ENCODE measurements at regions not wholly inside any gene's neighbourhood (a gene's known extent, or its start where the extent isn't known, plus 50 kb on each side); places are given as distances from the start of the nearest gene placed in this dataset.

DNA sequence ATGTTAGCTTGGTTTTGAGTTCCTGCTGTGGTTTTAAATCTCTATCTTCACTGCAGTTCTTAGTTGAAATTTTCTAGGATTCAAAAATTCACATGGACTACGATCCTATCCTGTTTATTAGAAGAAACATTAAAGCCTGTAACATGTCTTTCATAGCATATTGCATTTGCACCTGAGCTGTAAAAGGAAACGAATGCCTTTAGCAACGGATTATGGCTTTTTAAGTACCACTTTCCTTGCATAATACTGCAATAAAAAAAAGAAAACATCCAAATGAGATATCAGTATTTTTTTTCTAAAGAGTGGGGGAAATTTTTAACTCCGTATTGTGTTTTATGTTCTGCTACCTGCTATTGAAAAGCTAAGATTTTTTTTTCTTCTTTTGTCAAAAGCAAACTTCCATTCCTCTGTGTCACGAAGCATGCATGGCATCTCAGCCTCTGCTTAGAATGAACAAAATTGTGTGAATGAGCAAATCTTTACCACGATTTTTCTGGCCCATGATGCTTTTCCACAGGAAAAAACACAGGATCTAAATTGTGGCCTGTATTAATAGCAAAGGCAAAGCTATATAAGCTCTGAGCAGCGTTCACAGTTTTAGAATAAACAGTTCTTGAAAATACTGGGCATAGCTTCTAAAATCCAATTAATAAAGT is 110.0 kb upstream of the CDIN1 start:
- no peak for DNase-seq (ENCODE audit: low read depth)

DNA sequence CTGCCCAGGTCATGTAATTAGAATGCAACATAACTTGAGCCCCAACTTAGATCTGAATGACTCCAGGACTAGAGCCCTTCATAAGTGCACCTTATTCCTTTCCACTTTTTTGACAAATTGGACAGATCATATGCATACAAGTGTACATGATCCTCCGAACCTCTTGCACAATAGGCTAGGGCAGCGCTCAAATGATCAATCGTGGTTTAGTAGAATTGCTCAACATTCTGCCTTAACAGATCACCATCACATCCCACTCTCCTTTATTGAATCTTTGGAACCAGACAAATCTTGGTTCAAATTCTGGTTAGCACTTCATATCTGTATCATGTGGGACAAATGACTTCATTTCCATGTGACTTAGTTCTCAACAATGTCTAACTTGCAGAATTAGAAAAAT is 106.8 kb upstream of the CDIN1 start:
- DNase-seq (ENCODE audit: low read depth) = no peak

- no peak for DNase-seq (ENCODE audit: low read depth)
These were observed 100.9 kb upstream of the CDIN1 start for GRCh38 chr15:36478561-36478960.

GRCh38 chr15:36479200-36479896 is 100.1 kb upstream of the CDIN1 start:
- DNase-seq (ENCODE audit: low read depth) = no peak

DNA sequence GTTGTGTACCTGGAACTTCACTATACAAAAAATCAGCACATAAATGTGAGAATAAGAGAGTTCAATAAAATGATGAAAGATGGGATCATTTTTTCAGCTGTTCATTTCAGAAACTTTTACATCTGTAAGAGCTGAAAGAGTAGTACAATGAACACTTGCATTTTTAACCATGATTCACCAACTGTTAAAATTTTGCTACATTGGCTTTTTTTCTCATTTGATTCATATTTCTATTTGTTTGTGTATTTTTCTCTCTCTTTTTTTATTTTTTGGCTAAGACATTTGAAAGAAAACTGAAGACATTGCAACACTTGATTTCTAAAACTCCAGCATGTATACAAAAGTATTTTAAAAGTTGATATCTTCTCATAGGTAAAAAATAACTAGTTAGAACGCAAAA is 98.3 kb upstream of the CDIN1 start:
- no peak for DNase-seq (ENCODE audit: low read depth)

DNA sequence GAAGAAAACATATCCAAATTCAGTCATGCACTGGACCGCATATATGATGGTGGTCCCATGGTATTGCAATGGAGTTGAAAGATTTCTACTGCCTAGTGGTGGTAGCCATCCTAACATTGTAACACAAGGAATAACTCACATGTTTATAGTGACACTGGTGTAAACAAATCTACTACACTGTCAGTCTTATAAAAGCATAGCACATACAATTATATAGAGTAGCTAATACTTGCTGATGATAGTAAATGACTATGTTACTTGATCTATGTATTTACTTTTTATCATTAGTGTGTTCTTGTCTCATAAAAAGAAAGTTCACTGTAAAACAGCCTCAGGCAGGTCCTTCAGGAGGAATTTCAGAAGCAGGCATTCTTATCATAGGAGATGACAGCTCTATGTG is 96.0 kb upstream of the CDIN1 start:
- DNase-seq (ENCODE audit: low read depth) = no peak

GRCh38 chr15:36484038-36484778 is 95.2 kb upstream of the CDIN1 start:
- DNase-seq (ENCODE audit: low read depth) = no peak

- DNase-seq (ENCODE audit: low read depth) = no peak
These were observed 87.5 kb upstream of the CDIN1 start for GRCh38 chr15:36491912-36492311.

DNA sequence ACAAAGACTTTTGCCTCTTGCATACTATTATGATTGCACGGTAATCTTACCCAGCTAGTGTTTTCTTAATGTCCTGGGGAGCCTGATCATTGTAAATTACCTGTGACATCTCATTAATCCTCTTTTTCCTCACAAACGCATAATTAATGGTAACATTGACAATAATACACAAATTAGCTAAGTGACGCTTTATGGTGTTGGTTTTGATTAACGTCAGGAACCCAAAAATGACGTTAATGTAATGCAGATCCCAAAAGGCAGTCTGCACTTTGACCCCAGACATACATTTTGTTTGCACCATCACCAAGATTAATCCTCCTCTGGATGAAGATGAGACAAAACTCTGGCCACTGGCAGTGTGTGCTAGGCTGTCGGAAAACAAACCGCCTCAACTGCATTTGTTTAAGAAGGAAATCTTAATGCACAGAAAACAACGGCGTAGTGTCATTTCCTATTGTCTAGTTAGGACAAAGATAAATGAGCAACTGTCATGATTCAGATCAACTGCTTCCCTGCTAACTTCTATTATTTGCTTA is 83.9 kb upstream of the CDIN1 start:
- no peak for DNase-seq (ENCODE audit: low read depth)

- DNase-seq (ENCODE audit: low read depth) = no peak
These were observed 81.5 kb upstream of the CDIN1 start for GRCh38 chr15:36497901-36498300.

- no peak for DNase-seq (ENCODE audit: low read depth)
These were observed 81.0 kb upstream of the CDIN1 start for GRCh38 chr15:36498401-36498800.

DNA sequence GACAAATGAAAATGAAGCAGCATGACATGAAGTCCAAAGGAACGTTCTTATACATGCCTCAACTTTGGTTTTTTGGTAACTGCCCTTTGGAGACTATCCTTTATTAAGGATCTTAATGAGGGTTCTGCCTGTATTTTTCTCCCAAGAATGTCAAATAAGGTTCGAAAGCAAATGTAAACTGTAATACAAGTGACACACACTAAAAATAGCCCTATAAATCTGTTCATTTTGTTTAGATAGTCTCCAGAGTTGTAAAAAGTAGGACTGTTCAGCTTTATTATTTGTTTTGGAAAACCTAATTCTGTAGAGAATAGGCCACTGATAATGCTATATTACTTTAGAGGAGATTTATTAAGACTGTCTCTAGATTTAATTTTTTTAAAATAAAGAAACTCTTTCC is 80.5 kb upstream of the CDIN1 start:
- DNase-seq (ENCODE audit: low read depth) = no peak

- no peak for DNase-seq (ENCODE audit: low read depth)
These were observed 79.7 kb upstream of the CDIN1 start for GRCh38 chr15:36499412-36500389.

DNA sequence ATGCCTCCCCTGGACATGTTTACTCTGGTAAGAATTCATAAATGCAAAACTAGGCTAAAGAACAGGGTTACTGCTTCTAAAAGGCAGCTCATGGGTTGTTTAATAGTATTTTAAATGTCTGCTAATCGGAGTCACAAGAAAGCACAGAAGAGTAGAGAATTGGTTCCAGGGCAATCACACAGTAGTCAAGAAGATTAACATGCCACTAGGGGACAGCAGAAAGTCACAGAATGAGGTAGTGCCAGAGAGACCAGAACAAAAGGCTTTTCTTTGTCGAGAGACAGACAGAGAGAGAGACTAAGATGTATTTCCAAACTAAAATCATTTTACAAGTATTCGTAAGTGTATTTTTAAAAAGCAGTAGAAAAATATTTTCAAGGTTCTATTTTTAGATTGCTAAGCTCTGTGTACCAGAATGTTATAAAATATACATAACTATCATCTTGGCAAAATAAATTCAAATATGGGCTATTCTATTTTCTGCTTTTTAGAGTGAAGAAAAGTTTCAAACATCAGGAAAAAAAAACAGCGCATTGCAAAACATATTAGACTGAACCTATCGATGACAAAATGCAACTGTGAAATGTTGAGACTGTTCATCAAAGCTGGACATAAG is 78.3 kb upstream of the CDIN1 start:
- peak; percentile 40 for DNase-seq (ENCODE audit: low read depth)

GRCh38 chr15:36502509-36502908 is 76.9 kb upstream of the CDIN1 start:
- no peak for DNase-seq (ENCODE audit: low read depth)

- DNase-seq (ENCODE audit: low read depth) = no peak
These were observed 72.6 kb upstream of the CDIN1 start for GRCh38 chr15:36506733-36507356.

GRCh38 chr15:36507458-36507857 is 72.0 kb upstream of the CDIN1 start:
- no peak for DNase-seq (ENCODE audit: low read depth)

- no peak for DNase-seq (ENCODE audit: low read depth)
These were observed 67.8 kb upstream of the CDIN1 start for GRCh38 chr15:36511594-36511993.

DNA sequence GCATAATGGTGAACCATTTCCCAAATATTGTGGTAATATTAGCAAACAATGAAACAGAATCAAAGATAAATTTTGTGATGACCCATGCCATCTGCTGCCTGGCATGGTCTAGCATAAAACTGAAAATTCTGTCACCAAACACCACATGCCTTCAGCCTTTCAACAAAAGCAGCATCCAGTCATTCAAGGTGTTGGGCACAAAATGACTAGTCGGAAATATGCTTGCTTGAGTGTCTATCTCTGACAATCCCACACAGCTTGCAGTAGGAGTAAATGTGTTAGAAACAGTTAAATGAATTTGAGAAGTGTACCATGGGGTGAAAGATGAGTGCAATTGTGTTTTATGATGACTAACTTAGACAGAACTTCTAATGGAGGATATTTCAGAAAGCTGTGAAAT is 61.7 kb upstream of the CDIN1 start:
- no peak for DNase-seq (ENCODE audit: low read depth)

DNA sequence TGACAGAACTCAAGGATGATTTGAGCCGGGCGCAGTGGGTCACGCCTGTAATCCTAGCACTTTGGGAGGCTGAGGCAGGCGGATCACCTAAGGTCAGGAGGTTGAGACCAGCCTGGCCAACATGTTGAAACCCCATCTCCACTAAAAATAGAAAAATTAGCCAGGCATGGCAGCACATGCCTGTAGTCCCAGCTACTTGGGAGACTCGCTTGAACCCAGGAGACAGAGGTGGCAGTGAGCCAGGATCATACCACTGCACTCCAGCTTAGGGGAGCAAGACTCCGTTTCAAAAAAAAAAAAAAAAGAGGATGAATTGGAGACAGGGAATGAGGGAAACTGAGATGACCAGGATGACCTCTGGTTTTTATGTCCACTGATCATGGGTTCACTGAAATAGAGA is 60.4 kb upstream of the CDIN1 start:
- DNase-seq (ENCODE audit: low read depth) = no peak

DNA sequence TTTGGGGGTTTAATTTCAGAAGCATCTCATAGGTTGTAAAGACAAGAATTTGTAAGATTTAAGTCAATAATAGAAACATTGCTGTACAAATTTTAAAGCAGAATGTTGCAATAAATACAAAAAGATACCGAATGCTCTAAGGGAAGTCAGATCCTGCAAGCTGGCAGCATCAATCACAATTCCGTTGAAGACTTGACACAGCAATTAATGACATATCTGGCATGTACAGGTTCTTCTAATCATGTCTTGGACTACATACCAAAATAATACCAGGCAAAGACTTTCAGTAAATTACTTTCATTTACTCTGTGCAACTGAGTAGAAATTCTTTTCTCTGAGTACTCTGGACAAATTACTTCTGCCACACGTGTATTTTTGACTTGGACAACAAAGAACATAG is 54.0 kb upstream of the CDIN1 start:
- DNase-seq (ENCODE audit: low read depth) = no peak

Measured in HS-5 (cell line).